ENCODE measurements at regions not wholly inside any gene's neighbourhood (a gene's known extent, or its start where the extent isn't known, plus 50 kb on each side); places are given as distances from the start of the nearest gene placed in this dataset.

- TF ChIP-seq CTCF (IDR thresholded peaks at IDR 0.05) (no peak), POLR2A (IDR thresholded peaks at IDR 0.05) (no peak)
These were observed 97.7 kb downstream of the NXPE2 start for GRCh38 chr11:114775875-114776621.

All from testis (tissue), 2 donors.